PC-3 (cell line): ENCODE measurements at regions not wholly inside any gene's neighbourhood (a gene's known extent, or its start where the extent isn't known, plus 50 kb on each side); places are given as distances from the start of the nearest gene placed in this dataset.

Source experiments
- EZH2 ChIP-seq: fragments of 300-600 bp; sonication (generic); IDR thresholded peaks from one replicate; pipeline ENCODE4 v1.6.1; 2017; ENCODE audit warnings: antibody characterized with exemption, mild to moderate bottlenecking, low read length; ENCODE audit not compliant: unreplicated experiment
- EZH2phosphoT487 ChIP-seq: fragments of 300-600 bp; sonication (generic); IDR thresholded peaks from 2 replicates; pipeline ENCODE4 v1.6.1; 2018; ENCODE audit warnings: mild to moderate bottlenecking, antibody characterized with exemption, low read length, borderline replicate concordance
- TF ChIP-seq, protein P1 (sequence below): fragments of 300-600 bp; sonication (generic); conservative IDR thresholded peaks from 2 replicates; pipeline ENCODE4 v1.5.1; 2017; ENCODE audit warnings: antibody characterized with exemption, low read depth, mild to moderate bottlenecking, low read length

DNA sequence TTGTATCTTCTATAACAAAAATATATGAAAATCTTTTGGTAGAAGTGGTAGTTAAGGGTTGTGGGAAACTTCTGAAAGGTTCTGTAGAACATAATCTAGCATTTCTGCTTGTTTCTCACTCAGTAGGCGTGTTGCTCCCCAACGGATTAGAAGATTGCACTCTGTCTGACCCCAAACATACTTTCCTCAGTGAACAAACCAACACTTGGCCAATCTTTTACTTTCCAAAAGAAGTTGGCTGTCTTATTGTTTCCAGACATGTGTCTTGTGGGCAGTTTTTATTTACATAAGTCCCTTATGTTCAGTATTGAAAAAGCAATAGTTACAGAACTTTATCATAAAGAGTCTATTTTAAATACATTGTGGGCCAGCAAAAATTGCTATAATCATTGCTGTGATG lies 312.8 kb upstream of the EPHA5 start:
- TF ChIP-seq, protein P1, sequence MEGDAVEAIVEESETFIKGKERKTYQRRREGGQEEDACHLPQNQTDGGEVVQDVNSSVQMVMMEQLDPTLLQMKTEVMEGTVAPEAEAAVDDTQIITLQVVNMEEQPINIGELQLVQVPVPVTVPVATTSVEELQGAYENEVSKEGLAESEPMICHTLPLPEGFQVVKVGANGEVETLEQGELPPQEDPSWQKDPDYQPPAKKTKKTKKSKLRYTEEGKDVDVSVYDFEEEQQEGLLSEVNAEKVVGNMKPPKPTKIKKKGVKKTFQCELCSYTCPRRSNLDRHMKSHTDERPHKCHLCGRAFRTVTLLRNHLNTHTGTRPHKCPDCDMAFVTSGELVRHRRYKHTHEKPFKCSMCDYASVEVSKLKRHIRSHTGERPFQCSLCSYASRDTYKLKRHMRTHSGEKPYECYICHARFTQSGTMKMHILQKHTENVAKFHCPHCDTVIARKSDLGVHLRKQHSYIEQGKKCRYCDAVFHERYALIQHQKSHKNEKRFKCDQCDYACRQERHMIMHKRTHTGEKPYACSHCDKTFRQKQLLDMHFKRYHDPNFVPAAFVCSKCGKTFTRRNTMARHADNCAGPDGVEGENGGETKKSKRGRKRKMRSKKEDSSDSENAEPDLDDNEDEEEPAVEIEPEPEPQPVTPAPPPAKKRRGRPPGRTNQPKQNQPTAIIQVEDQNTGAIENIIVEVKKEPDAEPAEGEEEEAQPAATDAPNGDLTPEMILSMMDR = no peak
- TF ChIP-seq EZH2phosphoT487 (no peak), EZH2 (no peak)
